ENCODE measurements at regions not wholly inside any gene's neighbourhood (a gene's known extent, or its start where the extent isn't known, plus 50 kb on each side); places are given as distances from the start of the nearest gene placed in this dataset.

DNA sequence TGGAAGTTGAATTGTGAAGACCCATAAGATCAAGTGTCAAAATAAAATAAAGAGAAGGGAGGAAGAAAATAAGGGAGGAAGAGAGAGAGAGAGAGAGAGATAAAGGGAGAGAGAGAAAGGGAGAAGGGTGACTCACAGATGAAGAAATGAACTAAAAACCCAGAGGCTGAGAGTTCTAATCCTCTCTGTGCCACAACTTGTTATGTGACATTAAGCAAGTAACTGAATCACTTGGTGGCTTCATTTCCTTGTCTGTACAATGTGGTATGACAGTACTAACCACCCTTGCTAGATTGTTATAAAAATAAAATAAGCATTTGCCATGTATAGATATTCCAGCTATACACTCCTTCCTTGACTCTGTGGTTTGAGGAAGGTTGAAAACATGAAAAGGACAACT lies 189.0 kb upstream of the FRMD6 start:
- H3K79me2 ChIP-seq (ENCODE audit: insufficient read depth, low read length), result no peaks in the 10 kb centered on the region
- H3K27ac ChIP-seq (ENCODE audit: low read depth, low read length), result no peak overlapping the region
- H3K4me2 ChIP-seq (ENCODE audit: low read length), result no peak overlapping the region
- H3K9me2 ChIP-seq (ENCODE audit: insufficient read depth), result no peaks in the 10 kb centered on the region
- no peaks in the 10 kb centered on the region for H3K27me3 ChIP-seq (ENCODE audit: insufficient read depth, low read length)
- intact Hi-C loops (cut with micrococcal nuclease), result no loop called here
- RAD21 ChIA-PET (ENCODE audit: low non-redundant PET in 1 of 2, low total read pairs in 2 of 2, uncharacterized antibody in 2 of 2, unreplicated experiment in 2 of 2), result no interaction called here
- H3K9me3 ChIP-seq (ENCODE audit: control insufficient read depth in 1 of 2, insufficient read depth in 1 of 2, low read depth in 1 of 2, low read length in 2 of 2), result no peaks in the 10 kb centered on the region
- H4K20me1 ChIP-seq (ENCODE audit: insufficient read depth), result no peaks in the 10 kb centered on the region
- no peaks in the 10 kb centered on the region for H3K36me3 ChIP-seq (ENCODE audit: control insufficient read depth in 1 of 2, insufficient read depth in 2 of 2, low read length in 2 of 2)
- CTCF ChIA-PET, result no interaction called here
- BruUV-seq (replicated peaks), result no TSS peak
- no peak overlapping the region for H3K4me3 ChIP-seq (replicated peaks in 1 of 2; ENCODE audit: low read depth in 1 of 2, low read length in 2 of 2)
- no peak overlapping the region for H2AFZ ChIP-seq (ENCODE audit: low read depth, low read length, poor library complexity, severe bottlenecking)
- DNase-seq (ENCODE audit: low read depth, low spot score), result no peak
- ATAC-seq, result no peak
- POLR2A ChIA-PET, result no interaction called here
- no peak for TF ChIP-seq EZH2phosphoT487 (IDR thresholded peaks at IDR 0.05; ENCODE audit: borderline replicate concordance)
- TF ChIP-seq CBX3 (IDR thresholded peaks at IDR 0.05; ENCODE audit: low read depth), result no peak
- TF ChIP-seq, protein P1, sequence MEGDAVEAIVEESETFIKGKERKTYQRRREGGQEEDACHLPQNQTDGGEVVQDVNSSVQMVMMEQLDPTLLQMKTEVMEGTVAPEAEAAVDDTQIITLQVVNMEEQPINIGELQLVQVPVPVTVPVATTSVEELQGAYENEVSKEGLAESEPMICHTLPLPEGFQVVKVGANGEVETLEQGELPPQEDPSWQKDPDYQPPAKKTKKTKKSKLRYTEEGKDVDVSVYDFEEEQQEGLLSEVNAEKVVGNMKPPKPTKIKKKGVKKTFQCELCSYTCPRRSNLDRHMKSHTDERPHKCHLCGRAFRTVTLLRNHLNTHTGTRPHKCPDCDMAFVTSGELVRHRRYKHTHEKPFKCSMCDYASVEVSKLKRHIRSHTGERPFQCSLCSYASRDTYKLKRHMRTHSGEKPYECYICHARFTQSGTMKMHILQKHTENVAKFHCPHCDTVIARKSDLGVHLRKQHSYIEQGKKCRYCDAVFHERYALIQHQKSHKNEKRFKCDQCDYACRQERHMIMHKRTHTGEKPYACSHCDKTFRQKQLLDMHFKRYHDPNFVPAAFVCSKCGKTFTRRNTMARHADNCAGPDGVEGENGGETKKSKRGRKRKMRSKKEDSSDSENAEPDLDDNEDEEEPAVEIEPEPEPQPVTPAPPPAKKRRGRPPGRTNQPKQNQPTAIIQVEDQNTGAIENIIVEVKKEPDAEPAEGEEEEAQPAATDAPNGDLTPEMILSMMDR (IDR thresholded peaks at IDR 0.05 in 2 of 3, conservative IDR thresholded peaks at IDR 0.05 in 1 of 3; ENCODE audit: borderline replicate concordance in 1 of 3, insufficient read depth in 1 of 3, low read depth in 2 of 3, low read length in 2 of 3), result no peak
- TF ChIP-seq, protein P2, sequence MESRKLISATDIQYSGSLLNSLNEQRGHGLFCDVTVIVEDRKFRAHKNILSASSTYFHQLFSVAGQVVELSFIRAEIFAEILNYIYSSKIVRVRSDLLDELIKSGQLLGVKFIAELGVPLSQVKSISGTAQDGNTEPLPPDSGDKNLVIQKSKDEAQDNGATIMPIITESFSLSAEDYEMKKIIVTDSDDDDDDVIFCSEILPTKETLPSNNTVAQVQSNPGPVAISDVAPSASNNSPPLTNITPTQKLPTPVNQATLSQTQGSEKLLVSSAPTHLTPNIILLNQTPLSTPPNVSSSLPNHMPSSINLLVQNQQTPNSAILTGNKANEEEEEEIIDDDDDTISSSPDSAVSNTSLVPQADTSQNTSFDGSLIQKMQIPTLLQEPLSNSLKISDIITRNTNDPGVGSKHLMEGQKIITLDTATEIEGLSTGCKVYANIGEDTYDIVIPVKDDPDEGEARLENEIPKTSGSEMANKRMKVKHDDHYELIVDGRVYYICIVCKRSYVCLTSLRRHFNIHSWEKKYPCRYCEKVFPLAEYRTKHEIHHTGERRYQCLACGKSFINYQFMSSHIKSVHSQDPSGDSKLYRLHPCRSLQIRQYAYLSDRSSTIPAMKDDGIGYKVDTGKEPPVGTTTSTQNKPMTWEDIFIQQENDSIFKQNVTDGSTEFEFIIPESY (IDR thresholded peaks at IDR 0.05; ENCODE audit: extremely low read depth, insufficient replicate concordance, low read length), result no peak
- no peak for TF ChIP-seq ELF1 (IDR thresholded peaks at IDR 0.05; ENCODE audit: borderline replicate concordance, low read depth)
- TF ChIP-seq JUND (IDR thresholded peaks at IDR 0.05), result no peak
- TF ChIP-seq SIN3A (IDR thresholded peaks at IDR 0.05; ENCODE audit: low read depth), result no peak
- TF ChIP-seq EGR1 (IDR thresholded peaks at IDR 0.05; ENCODE audit: low read depth), result no peak
- no peak for TF ChIP-seq CEBPB (IDR thresholded peaks at IDR 0.05; ENCODE audit: low read depth)
- no peak for TF ChIP-seq ZFX (IDR thresholded peaks at IDR 0.05)
- TF ChIP-seq MAX (IDR thresholded peaks at IDR 0.05), result no peak
- no peak for TF ChIP-seq FOSL1 (IDR thresholded peaks at IDR 0.05; ENCODE audit: low read depth)
- no peak for TF ChIP-seq RAD21 (IDR thresholded peaks at IDR 0.05; ENCODE audit: low read depth)
- TF ChIP-seq POLR2A (IDR thresholded peaks at IDR 0.05; ENCODE audit: borderline replicate concordance, extremely low read depth, insufficient read depth, insufficient read length), result no peak
- no peak for TF ChIP-seq EZH2 (IDR thresholded peaks at IDR 0.05)
- H3K9ac ChIP-seq (ENCODE audit: low read length), result no peak overlapping the region
- no peaks in the 10 kb centered on the region for H3K4me1 ChIP-seq (ENCODE audit: control insufficient read depth in 1 of 2, insufficient read depth in 2 of 2, low read length in 2 of 2)
